ENCODE measurements at regions not wholly inside any gene's neighbourhood (a gene's known extent, or its start where the extent isn't known, plus 50 kb on each side); places are given as distances from the start of the nearest gene placed in this dataset.

- peak; percentile 23 for DNase-seq (ENCODE audit: low spot score)
Measured at GRCh38 chr16:50881331-50881830, 139.5 kb downstream of the CYLD start.

GRCh38 chr16:50880926-50881325 lies 139.0 kb downstream of the CYLD start:
- peak; percentile 18 for DNase-seq (ENCODE audit: low spot score)

- peak; percentile 40 for DNase-seq (ENCODE audit: low spot score)
Measured at GRCh38 chr16:50879873-50880695, 138.2 kb downstream of the CYLD start.

GRCh38 chr16:50878966-50879615 lies 137.2 kb downstream of the CYLD start:
- peak; percentile 30 for DNase-seq (ENCODE audit: low spot score)

GRCh38 chr16:50878536-50878935 lies 136.7 kb downstream of the CYLD start:
- DNase-seq (ENCODE audit: low spot score) = no peak

- peak; percentile 5 for DNase-seq (ENCODE audit: low spot score)
Measured at GRCh38 chr16:50876263-50876662, 134.4 kb downstream of the CYLD start.

GRCh38 chr16:50868577-50868976 lies 126.7 kb downstream of the CYLD start:
- DNase-seq (ENCODE audit: low spot score) = no peak

- DNase-seq (ENCODE audit: low spot score) = no peak
Measured at GRCh38 chr16:50866806-50867205, 124.9 kb downstream of the CYLD start.

- DNase-seq (ENCODE audit: low spot score) = no peak
Measured at GRCh38 chr16:50864386-50864785, 122.5 kb downstream of the CYLD start.

GRCh38 chr16:50863644-50864144 lies 121.8 kb downstream of the CYLD start:
- DNase-seq (ENCODE audit: low spot score) = no peak

GRCh38 chr16:50862818-50863643 lies 121.1 kb downstream of the CYLD start:
- DNase-seq (ENCODE audit: low spot score) = no peak

- DNase-seq (ENCODE audit: low spot score) = no peak
Measured at GRCh38 chr16:50861970-50862411, 120.1 kb downstream of the CYLD start.

GRCh38 chr16:50861451-50861850 lies 119.6 kb downstream of the CYLD start:
- no peak for DNase-seq (ENCODE audit: low spot score)

GRCh38 chr16:50859628-50860360 lies 117.9 kb downstream of the CYLD start:
- DNase-seq (ENCODE audit: low spot score) = no peak

GRCh38 chr16:50858877-50859627 lies 117.2 kb downstream of the CYLD start:
- DNase-seq (ENCODE audit: low spot score) = no peak

- no peak for DNase-seq (ENCODE audit: low spot score)
Measured at GRCh38 chr16:50858376-50858775, 116.5 kb downstream of the CYLD start.

GRCh38 chr16:50857881-50858280 lies 116.0 kb downstream of the CYLD start:
- no peak for DNase-seq (ENCODE audit: low spot score)

GRCh38 chr16:50856991-50857390 lies 115.1 kb downstream of the CYLD start:
- no peak for DNase-seq (ENCODE audit: low spot score)

- no peak for DNase-seq (ENCODE audit: low spot score)
Measured at GRCh38 chr16:50853329-50853728, 111.4 kb downstream of the CYLD start.
